IMR-90 (cell line): ENCODE measurements at regions not wholly inside any gene's neighbourhood (a gene's known extent, or its start where the extent isn't known, plus 50 kb on each side); places are given as distances from the start of the nearest gene placed in this dataset.

Experiments
- ATAC-seq: fragments of 200-7000 bp; cut with Tn5 transposase; 2 replicates; pipeline ENCODE4 v1.9.1; 2020; ENCODE audit warnings: low read depth, mild to moderate bottlenecking, moderate library complexity
- BruUV-seq: library from RNA; stranded (reverse); fragments of 400-500 nt; replicated peaks from 2 replicates; lab custom pipeline; 2021; lab: Mats Ljungman, UMichigan
- CTCF ChIA-PET: fragments of 300-600 bp; formaldehyde crosslinking; extraction: SDS; loops from one replicate; lab custom pipeline; 2021; ENCODE audit warnings: antibody characterized with exemption; lab: Yijun Ruan, JAX
- POLR2A ChIA-PET: fragments of 300-600 bp; sonication (Branson Sonifier 250); formaldehyde crosslinking; loops from one replicate; lab custom pipeline; 2022; ENCODE audit warnings: antibody characterized with exemption; ENCODE audit not compliant: unreplicated experiment; lab: Charles Lee
- DNase-seq: peaks from one replicate; pipeline ENCODE4 v3.0.0; 2013
- H2AFZ ChIP-seq: replicated peaks from 2 replicates; pipeline ENCODE3; 2013; ENCODE audit warnings: low read length, mild to moderate bottlenecking; ENCODE audit not compliant: poor library complexity
- H2AK5ac ChIP-seq: 2 replicates; pipeline ENCODE4 v1.6.1; 2013; ENCODE audit warnings: low read depth, low read length, inconsistent platforms
- H2AK9ac ChIP-seq: replicated peaks from 2 replicates; pipeline ENCODE3; 2013; ENCODE audit warnings: mild to moderate bottlenecking, low read depth, low read length, moderate library complexity; ENCODE audit not compliant: poor library complexity
- H2BK120ac ChIP-seq: 2 replicates; pipeline ENCODE4 v1.6.1; 2013; ENCODE audit warnings: low read depth, low read length, inconsistent platforms
- H2BK15ac ChIP-seq: 3 replicates; pipeline ENCODE4 v1.6.1; 2013; ENCODE audit warnings: low read depth, low read length, inconsistent platforms
- H2BK20ac ChIP-seq: 2 replicates; pipeline ENCODE4 v1.6.1; 2013; ENCODE audit warnings: low read depth, mild to moderate bottlenecking, inconsistent platforms, low read length, moderate library complexity
- H2BK5ac ChIP-seq: 2 replicates; pipeline ENCODE4 v1.6.1; 2013; ENCODE audit warnings: mild to moderate bottlenecking, low read depth, low read length, inconsistent platforms; ENCODE audit not compliant: poor library complexity, severe bottlenecking
- H3K14ac ChIP-seq: replicated peaks from 2 replicates; pipeline ENCODE4 v1.6.1; 2013; ENCODE audit warnings: low read depth, low read length, inconsistent platforms
- H3K18ac ChIP-seq: 2 replicates; pipeline ENCODE4 v1.6.1; 2013; ENCODE audit warnings: low read depth, low read length, control low read depth
- H3K23ac ChIP-seq: 2 replicates; pipeline ENCODE4 v1.6.1; 2013; ENCODE audit warnings: low read depth, low read length, inconsistent platforms
- H3K27ac ChIP-seq: 2 replicates; pipeline ENCODE4 v1.5.1; 2013; ENCODE audit warnings: mild to moderate bottlenecking, control low read depth, low read length; ENCODE audit not compliant: insufficient read depth
- H3K27me3 ChIP-seq: 2 replicates; pipeline ENCODE4 v1.6.1; 2013; ENCODE audit warnings: low read length; ENCODE audit not compliant: control insufficient read depth, insufficient read depth
- H3K36me3 ChIP-seq: 2 replicates; pipeline ENCODE4 v1.6.1; 2013; ENCODE audit warnings: low read length, mixed read lengths; ENCODE audit not compliant: control insufficient read depth, insufficient read depth
- H3K4ac ChIP-seq: 2 replicates; pipeline ENCODE4 v1.6.1; 2013; ENCODE audit warnings: low read depth, low read length, inconsistent platforms
- H3K4me1 ChIP-seq: 2 replicates; pipeline ENCODE4 v1.6.1; 2013; ENCODE audit warnings: low read length, mixed read lengths; ENCODE audit not compliant: control insufficient read depth, insufficient read depth
- H3K4me2 ChIP-seq: 2 replicates; pipeline ENCODE4 v1.6.1; 2013; ENCODE audit warnings: low read depth, mild to moderate bottlenecking, control low read depth, low read length, moderate library complexity
- H3K4me3 ChIP-seq: 2 replicates; pipeline ENCODE4 v1.5.1; 2013; ENCODE audit warnings: low read depth, mild to moderate bottlenecking, control low read depth, low read length, moderate library complexity; ENCODE audit not compliant: insufficient read depth
- H3K56ac ChIP-seq: 2 replicates; pipeline ENCODE4 v1.6.1; 2013; ENCODE audit warnings: low read length, inconsistent platforms; ENCODE audit not compliant: insufficient read depth; ENCODE audit errors: extremely low read depth
- H3K79me1 ChIP-seq, 2 experiments: 2 replicates each; pipeline ENCODE4 v1.6.1; 2013; ENCODE audit warnings: low read length in 2 of 2, inconsistent platforms in 1 of 2, low read depth in 1 of 2
- H3K9ac ChIP-seq: 2 replicates; pipeline ENCODE4 v1.6.1; 2013; ENCODE audit warnings: low read depth, low read length, control low read depth
- H3K9me1 ChIP-seq: 2 replicates; pipeline ENCODE4 v1.6.1; 2013; ENCODE audit warnings: low read length, inconsistent platforms; ENCODE audit not compliant: insufficient read depth
- H3K9me3 ChIP-seq: 2 replicates; pipeline ENCODE4 v1.6.1; 2013; ENCODE audit warnings: low read length; ENCODE audit not compliant: control insufficient read depth, insufficient read depth
- H4K20me1 ChIP-seq: 2 replicates; pipeline ENCODE4 v1.6.1; 2013; ENCODE audit warnings: low read length, inconsistent platforms; ENCODE audit not compliant: insufficient read depth
- H4K5ac ChIP-seq: 2 replicates; pipeline ENCODE4 v1.6.1; 2013; ENCODE audit warnings: mild to moderate bottlenecking, low read depth, low read length, control low read depth
- H4K8ac ChIP-seq, 2 experiments: 2 replicates each; pipeline ENCODE4 v1.6.1; 2013; ENCODE audit warnings: low read depth in 2 of 2, low read length in 2 of 2, control low read depth in 1 of 2, inconsistent platforms in 1 of 2
- H4K91ac ChIP-seq: 2 replicates; pipeline ENCODE4 v1.6.1; 2013; ENCODE audit warnings: low read depth, low read length, inconsistent platforms; ENCODE audit not compliant: insufficient read depth
- BHLHE40 ChIP-seq: fragments of 150-350 bp; IDR thresholded peaks from 2 replicates; pipeline ENCODE4 v1.6.1; 2016; ENCODE audit warnings: mild to moderate bottlenecking, low read depth, low read length
- CEBPB ChIP-seq: IDR thresholded peaks from 2 replicates; pipeline ENCODE4 v1.6.1; 2012; ENCODE audit warnings: low read depth, low read length, improper control_type of control experiment
- CHD1 ChIP-seq: IDR thresholded peaks from 2 replicates; pipeline ENCODE4 v1.6.1; 2012; ENCODE audit warnings: low read depth, low read length, improper control_type of control experiment
- CTCF ChIP-seq: conservative IDR thresholded peaks from 2 replicates; pipeline ENCODE4 v1.5.1; 2012; ENCODE audit warnings: mild to moderate bottlenecking, low read depth, low read length, improper control_type of control experiment
- ELK1 ChIP-seq: fragments of 150-350 bp; IDR thresholded peaks from 2 replicates; pipeline ENCODE4 v1.6.1; 2016; ENCODE audit warnings: low read depth, mild to moderate bottlenecking, low read length, moderate library complexity, borderline replicate concordance
- FOS ChIP-seq: fragments of 150-350 bp; IDR thresholded peaks from 2 replicates; pipeline ENCODE4 v1.6.1; 2016; ENCODE audit warnings: low read depth, low read length
- MAFK ChIP-seq: IDR thresholded peaks from 2 replicates; pipeline ENCODE4 v1.6.1; 2012; ENCODE audit warnings: low read depth, low read length, improper control_type of control experiment
- MAZ ChIP-seq: IDR thresholded peaks from 2 replicates; pipeline ENCODE4 v1.6.1; 2012; ENCODE audit warnings: low read depth, mild to moderate bottlenecking, low read length, improper control_type of control experiment, moderate library complexity, borderline replicate concordance
- MXI1 ChIP-seq: IDR thresholded peaks from 2 replicates; pipeline ENCODE4 v1.6.1; 2012; ENCODE audit warnings: low read depth, mild to moderate bottlenecking, low read length, moderate library complexity, borderline replicate concordance
- NFE2L2 ChIP-seq: fragments of 150-350 bp; IDR thresholded peaks from 2 replicates; pipeline ENCODE4 v1.6.1; 2016; ENCODE audit warnings: low read depth, mild to moderate bottlenecking, low read length
- POLR2A ChIP-seq: IDR thresholded peaks from 2 replicates; pipeline ENCODE4 v1.6.1; 2012; ENCODE audit warnings: mild to moderate bottlenecking, low read depth, low read length
- RAD21 ChIP-seq: IDR thresholded peaks from 2 replicates; pipeline ENCODE4 v1.6.1; 2012; ENCODE audit warnings: low read length, improper control_type of control experiment
- RCOR1 ChIP-seq: IDR thresholded peaks from 2 replicates; pipeline ENCODE4 v1.6.1; 2012; ENCODE audit warnings: mild to moderate bottlenecking, low read length, improper control_type of control experiment; ENCODE audit not compliant: insufficient replicate concordance
- RFX5 ChIP-seq: IDR thresholded peaks from 2 replicates; pipeline ENCODE4 v1.8.0; 2012; ENCODE audit warnings: low read depth, mild to moderate bottlenecking, low read length, moderate library complexity
- SMC3 ChIP-seq: fragments of 150-350 bp; IDR thresholded peaks from 2 replicates; pipeline ENCODE4 v1.6.1; 2016; ENCODE audit warnings: low read depth, mild to moderate bottlenecking, antibody characterized with exemption, low read length, moderate library complexity
- USF2 ChIP-seq: fragments of 150-350 bp; IDR thresholded peaks from 2 replicates; pipeline ENCODE4 v1.6.1; 2017; ENCODE audit warnings: mild to moderate bottlenecking, antibody characterized with exemption, low read length, low read depth
- WGBS, 2 experiments: methylation state at CpG; one replicate each; pipeline versions ENCODE4 v1.1.5 to v1.1.7; 2013; ENCODE audit warnings: missing lambda C conversion rate in 2 of 2; ENCODE audit not compliant: insufficient read length in 1 of 2; ENCODE audit errors: extremely low coverage in 2 of 2; 5-methylcytosine and 5-hydroxymethylcytosine counted together
- dilution Hi-C: fragments of 300-500 bp; cut with HindIII; formaldehyde crosslinking; loops from one replicate; pipeline ENCODE4 v1.14.3; 2018; ENCODE audit warnings: low sequenced_read_pairs; ENCODE audit not compliant: unreplicated experiment
- in situ Hi-C: fragments of 300-500 bp; cut with MboI; formaldehyde crosslinking; loops from 3 replicates; pipeline ENCODE4 v1.14.3; 2019; ENCODE audit warnings: low sequenced_read_pairs, inconsistent platforms, mixed read lengths
- intact Hi-C: fragments of 100-400 bp; cut with micrococcal nuclease; formaldehyde crosslinking; loops from 2 replicates; pipeline ENCODE4 v1.10.0; 2022

- H2AK9ac ChIP-seq: no peak overlapping the region
- no peak overlapping the region for H2AK5ac ChIP-seq
- no peak overlapping the region for H4K5ac ChIP-seq
- dilution Hi-C loops (no loop called here), in situ Hi-C loops (no loop called here), intact Hi-C loops (no loop called here)
- no TSS peak for BruUV-seq
- no peak overlapping the region for H3K56ac ChIP-seq
- ChIA-PET CTCF (no interaction called here), POLR2A (no interaction called here)
- H4K91ac ChIP-seq: no peak overlapping the region
- DNase-seq (no peak), ATAC-seq (no peak)
- no peak overlapping the region for H3K4me2 ChIP-seq
- WGBS, 2 experiments: 51% methylated on average over 5 of the region's 5 CpGs; no CpG with 5 or more reads in 1 of the 2 experiments
- H4K8ac ChIP-seq: no peak overlapping the region
- no peak overlapping the region for H3K4me3 ChIP-seq
- TF ChIP-seq MXI1: no peak
- no peak for TF ChIP-seq RAD21
- TF ChIP-seq NFE2L2: no peak
- no peak for TF ChIP-seq RFX5
- no peak for TF ChIP-seq ELK1
- TF ChIP-seq CEBPB: no peak
- TF ChIP-seq USF2: no peak
- no peak for TF ChIP-seq CTCF
- no peak for TF ChIP-seq CHD1
- TF ChIP-seq POLR2A: no peak
- no peak for TF ChIP-seq SMC3
- no peak for TF ChIP-seq MAFK
- no peak for TF ChIP-seq FOS
- no peak for TF ChIP-seq BHLHE40
- TF ChIP-seq RCOR1: no peak
- TF ChIP-seq MAZ: no peak
- H3K27ac ChIP-seq: no peak overlapping the region
- H3K9ac ChIP-seq: no peak overlapping the region
- no peak overlapping the region for H2BK120ac ChIP-seq
- H3K79me1 ChIP-seq: no peaks in the 10 kb centered on the region
- H3K18ac ChIP-seq: no peak overlapping the region
- H4K20me1 ChIP-seq: no peaks in the 10 kb centered on the region
- no peaks in the 10 kb centered on the region for H3K9me1 ChIP-seq
- H3K14ac ChIP-seq: no peak overlapping the region
- H3K27me3 ChIP-seq: peaks cover 15% of the 10 kb centered on the region
- no peak overlapping the region for H2AFZ ChIP-seq
- no peaks in the 10 kb centered on the region for H3K9me3 ChIP-seq
- H3K4me1 ChIP-seq: no peaks in the 10 kb centered on the region
- H3K4ac ChIP-seq: no peak overlapping the region
- H2BK5ac ChIP-seq: no peak overlapping the region
- no peak overlapping the region for H3K23ac ChIP-seq
- H2BK15ac ChIP-seq: no peak overlapping the region
- no peaks in the 10 kb centered on the region for H3K36me3 ChIP-seq
- H2BK20ac ChIP-seq: no peak overlapping the region
Observed at GRCh38 chr15:31523655-31524049, 197.0 kb downstream of the KLF13 start.
